GM21515 (cell line): ENCODE measurements at regions not wholly inside any gene's neighbourhood (a gene's known extent, or its start where the extent isn't known, plus 50 kb on each side); places are given as distances from the start of the nearest gene placed in this dataset.

Source experiments
- ATAC-seq: cut with Tn5 transposase; IDR thresholded peaks from one replicate; pipeline ENCODE4 v1.9.1; 2021; ENCODE audit not compliant: unreplicated experiment

DNA sequence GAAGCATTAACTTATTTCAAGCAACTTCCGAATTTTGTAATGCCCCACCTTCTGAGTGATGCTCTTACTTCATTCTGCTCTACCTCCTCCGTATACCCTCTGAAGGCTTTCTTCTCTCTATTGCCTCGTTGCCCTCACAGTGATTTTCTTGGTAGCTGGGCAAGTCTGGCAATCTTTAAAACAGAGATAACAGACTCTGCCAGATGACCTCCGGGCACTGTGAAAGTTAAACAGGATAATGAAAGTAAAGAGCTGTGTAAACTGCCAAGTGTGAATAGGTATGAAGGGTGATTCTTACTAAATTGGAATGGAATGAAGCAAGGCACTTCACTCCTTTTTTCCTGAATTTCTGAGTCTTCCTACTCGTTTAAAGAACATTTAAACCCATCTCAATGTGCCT, 207.3 kb upstream of the GYPC start:
- ATAC-seq, result no peak

DNA sequence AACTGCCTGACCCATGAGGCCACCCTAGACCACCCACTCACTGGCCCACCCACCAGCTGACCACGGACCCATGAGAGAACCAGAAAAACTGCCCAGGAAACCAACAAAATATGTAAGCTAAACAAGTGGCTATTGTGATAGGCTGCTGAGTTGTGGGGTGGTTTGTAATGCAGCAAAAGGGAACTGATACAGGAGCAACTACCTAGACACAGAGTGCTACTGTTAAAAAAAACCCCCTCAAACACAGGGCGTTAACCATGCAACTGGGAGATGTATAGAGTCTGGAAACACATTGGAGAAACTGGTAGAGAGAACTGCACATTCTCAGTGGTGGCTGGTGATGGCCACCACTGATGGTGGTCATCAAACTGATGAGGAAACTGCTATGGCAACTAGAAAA, 206.3 kb upstream of the GYPC start:
- ATAC-seq, result peak; percentile 90

- ATAC-seq, result no peak
These were observed 191.9 kb upstream of the GYPC start for GRCh38 chr2:126463892-126464674.

DNA sequence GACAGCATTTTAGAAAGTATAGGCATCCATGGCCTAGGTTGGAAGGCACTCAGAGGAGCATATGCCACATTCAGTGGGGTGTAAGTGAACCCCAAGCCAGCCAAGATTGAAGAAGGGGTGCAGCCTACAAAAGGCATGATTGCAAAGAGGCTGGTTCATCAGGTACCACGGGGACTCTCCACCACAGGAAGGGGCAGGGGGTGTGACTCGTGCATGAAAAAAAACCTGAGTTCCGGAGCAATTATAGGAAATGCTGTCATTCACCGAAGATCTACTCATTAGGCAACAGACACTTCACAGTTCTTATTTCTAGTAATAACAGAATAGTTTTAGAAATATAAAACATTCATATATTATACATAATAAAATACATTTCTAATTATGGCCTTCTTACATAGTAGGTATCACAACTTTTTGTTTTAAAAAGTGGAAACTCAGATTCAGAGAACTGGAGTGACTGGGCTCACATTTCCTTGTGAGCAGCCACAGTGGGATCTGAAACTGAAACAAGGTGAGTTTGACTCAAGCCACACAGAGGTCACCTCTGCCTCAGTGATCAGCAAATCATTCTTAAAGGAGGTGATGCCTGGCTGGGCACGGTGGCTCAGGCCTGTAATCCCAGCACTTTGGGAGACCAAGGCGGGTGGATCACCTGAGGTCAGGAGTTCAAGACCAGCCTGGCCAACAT, 188.4 kb upstream of the GYPC start:
- peak; percentile 92 for ATAC-seq

DNA sequence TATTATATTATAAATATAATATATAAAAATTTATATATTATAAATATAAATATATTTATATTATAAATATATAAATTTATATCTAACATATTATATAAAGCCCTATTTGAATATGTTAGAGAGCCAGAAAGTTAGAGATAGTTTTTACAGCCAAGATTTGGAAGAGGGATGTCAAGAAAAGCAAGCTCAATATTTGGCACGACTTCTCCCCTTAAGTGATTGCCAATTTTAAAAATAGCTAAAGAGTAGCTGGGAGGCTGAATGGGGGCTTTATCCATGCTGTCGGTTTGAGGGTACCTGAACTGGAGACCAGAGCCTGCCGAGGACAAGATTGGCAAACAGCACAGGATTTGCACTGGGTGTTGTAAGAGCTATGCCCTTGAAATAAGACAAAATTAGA, 180.9 kb upstream of the GYPC start:
- no peak for ATAC-seq

- no peak for ATAC-seq
These were observed 179.3 kb upstream of the GYPC start for GRCh38 chr2:126476691-126477090.

GRCh38 chr2:126480033-126480432, 175.9 kb upstream of the GYPC start:
- ATAC-seq, result no peak

- no peak for ATAC-seq
These were observed 173.1 kb upstream of the GYPC start for GRCh38 chr2:126482582-126483464.

DNA sequence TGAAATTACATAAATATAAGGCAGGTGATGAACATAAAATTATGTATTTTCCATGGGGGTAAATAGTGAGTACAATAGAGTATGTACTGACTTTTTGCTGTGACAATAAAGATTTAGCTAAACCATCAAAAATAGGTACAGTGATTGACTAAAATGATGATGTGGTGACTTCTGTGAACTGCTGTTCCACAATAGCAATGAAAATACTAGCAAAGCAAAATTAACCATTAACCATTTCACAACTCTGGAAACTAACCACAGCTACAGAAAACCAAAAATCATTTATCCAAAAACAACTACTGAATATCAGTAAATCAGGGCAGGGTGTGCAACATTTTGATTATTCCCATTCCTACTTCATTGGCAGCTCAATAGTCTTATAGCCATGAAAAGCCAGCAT, 161.4 kb upstream of the GYPC start:
- ATAC-seq, result no peak

- no peak for ATAC-seq
These were observed 160.8 kb upstream of the GYPC start for GRCh38 chr2:126495189-126495588.

DNA sequence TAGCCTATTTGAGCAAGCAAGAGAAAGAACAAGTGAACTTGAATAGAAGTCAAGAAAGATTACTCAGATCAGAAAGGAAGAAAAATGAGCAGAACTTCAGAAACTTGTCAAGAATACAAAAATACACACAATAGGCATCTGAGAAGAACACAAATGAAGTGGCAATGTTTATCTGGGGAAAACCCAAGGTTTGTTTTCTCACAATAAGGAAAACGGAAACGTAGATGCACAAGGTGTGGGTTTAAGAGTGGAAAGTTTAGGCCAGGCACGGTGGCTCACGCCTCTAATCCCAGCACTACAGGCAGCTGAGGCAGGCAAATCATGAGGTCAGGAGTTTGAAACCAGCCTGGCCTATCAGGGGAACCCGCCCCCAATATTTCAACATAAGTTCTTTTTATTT, 159.5 kb upstream of the GYPC start:
- peak; percentile 90 for ATAC-seq

DNA sequence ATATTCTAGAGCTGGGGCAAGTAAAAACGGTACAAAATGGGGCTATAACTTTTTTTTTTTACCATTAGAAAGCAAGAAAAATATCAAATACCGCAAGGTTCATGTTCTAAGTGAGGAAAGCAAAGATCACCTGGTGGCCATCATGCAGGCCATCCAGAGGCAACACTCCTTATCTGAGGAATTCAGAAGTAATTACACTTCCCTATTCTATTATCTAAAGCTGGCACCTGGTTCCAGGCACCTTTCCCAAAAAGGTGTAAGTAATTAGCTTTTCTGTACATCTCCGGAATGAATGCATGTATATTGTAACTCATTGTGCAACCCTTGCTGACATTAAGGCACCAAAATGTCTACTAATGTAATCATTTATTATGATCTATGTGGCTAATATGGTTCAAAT, 152.5 kb upstream of the GYPC start:
- ATAC-seq, result no peak

- ATAC-seq, result no peak
These were observed 151.0 kb upstream of the GYPC start for GRCh38 chr2:126504949-126505348.

DNA sequence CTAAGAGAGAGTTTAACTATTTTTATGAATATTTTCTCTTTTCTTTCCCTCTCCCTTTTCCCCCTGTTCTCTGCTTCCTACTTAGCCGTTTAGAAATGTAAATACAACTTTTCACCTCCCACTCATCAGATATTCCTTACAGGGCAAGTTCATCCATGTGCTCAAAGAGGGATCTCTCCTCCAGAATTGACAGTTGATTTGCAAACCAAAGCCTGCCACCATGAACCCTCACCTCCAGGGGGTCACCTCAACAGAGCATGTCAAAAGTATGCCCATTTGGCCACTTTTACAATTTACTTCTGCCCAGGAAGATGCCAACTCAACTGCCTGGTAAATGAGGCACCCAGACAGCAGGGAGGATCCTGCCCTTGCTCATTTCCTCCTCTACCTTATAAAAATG, 149.2 kb upstream of the GYPC start:
- no peak for ATAC-seq

DNA sequence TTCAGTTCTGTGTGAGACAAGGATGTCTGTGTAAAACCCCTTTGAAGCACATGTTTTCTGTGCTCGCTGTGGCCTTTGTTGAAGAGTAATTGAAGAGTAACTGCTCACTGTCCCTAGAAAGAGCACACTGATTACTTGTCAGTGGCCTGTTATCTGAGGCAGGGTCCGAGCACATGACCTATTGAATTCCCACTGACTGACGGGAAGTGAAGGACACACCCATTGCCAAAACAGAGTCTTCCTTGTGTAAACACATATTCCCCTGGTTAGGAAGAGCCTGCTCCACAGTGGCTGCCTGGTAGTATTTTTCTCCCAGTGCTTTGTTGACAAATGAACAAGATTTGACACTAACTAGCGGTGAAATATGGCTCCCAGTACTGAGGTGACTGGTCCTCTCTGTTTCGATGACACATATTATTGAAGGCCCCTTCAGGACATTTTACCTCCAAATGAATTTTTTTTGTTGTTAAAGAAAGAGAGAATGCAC, 148.5 kb upstream of the GYPC start:
- ATAC-seq, result no peak

GRCh38 chr2:126510356-126510755, 145.6 kb upstream of the GYPC start:
- ATAC-seq, result no peak

GRCh38 chr2:126510960-126511359, 145.0 kb upstream of the GYPC start:
- ATAC-seq, result no peak

DNA sequence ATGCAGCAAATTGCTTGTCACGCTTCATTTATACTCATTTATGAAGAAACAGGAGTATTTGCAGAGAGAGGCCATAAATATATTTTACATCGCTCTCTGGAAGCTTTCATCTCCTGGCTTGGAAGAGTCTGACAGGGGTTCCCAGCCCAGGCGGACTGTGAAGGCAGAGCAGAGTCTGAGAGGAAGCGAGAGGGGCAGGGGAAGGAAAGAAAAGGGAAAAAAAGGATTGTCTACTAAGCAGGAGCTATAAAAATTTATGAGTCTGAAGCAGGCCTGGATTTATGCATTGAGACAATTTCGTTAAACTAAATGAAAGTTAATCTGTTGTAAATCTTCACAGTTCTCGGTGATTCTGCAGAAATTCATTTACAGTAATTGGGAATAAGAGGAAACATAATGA, 143.9 kb upstream of the GYPC start:
- ATAC-seq, result no peak

- no peak for ATAC-seq
These were observed 142.9 kb upstream of the GYPC start for GRCh38 chr2:126513033-126513432.

DNA sequence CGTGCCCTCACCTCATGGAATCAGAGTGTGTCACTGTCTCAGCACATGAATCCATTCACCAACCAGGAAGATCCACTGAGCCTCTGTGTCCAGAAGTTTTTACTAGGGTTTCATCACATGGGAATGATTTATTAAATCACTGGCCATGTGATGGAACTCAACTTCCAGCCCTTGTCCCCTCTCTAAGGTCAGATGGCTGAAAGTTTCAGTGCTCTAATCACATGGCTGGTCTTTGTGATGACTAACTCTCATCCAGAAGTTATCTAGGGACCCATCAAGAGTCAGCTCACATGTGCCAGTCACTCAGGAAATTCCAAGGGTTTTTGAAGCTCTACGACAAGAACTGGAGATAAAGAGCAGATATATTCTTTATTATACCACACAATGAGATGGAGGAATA, 140.5 kb upstream of the GYPC start:
- ATAC-seq, result no peak

DNA sequence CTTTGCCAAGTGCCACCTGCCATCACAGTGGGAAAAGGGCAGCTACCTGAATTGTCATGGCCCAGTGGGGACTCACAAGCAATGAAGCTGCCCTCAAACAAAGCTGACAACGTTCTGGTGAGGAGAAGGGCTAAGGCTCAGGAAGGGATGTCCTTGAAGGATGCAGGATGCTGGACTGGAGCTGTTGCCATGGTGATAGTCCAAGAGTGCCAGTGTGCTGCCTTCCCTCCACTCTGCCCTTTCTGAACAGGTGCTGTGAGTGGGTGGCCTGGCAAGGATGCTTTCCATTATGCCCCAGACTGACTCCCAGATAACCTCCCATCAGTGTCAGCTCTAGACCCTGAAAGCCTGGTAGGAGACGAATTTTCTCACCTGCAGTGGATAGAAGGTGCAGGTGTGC, 137.8 kb upstream of the GYPC start:
- no peak for ATAC-seq
